Endodermal cell (in vitro differentiated cells): ENCODE measurements at regions not wholly inside any gene's neighbourhood (a gene's known extent, or its start where the extent isn't known, plus 50 kb on each side); places are given as distances from the start of the nearest gene placed in this dataset.
"Not testable (repeated sequence)": the region's sequence is repeated elsewhere in the genome, so short reads cannot be mapped to it uniquely, and the experiment has no call there.

Experiments
- DNase-seq: peaks from one replicate; pipeline ENCODE4 v3.0.0-alpha.2; 2017
- H3K27ac ChIP-seq: 2 replicates; pipeline ENCODE4 v1.5.1; 2013; ENCODE audit warnings: mild to moderate bottlenecking, low read depth, low read length, moderate library complexity
- H3K27me3 ChIP-seq: 2 replicates; pipeline ENCODE4 v1.6.1; 2013; ENCODE audit warnings: mild to moderate bottlenecking, low read length, moderate library complexity; ENCODE audit not compliant: insufficient read depth, control insufficient read depth, poor library complexity, severe bottlenecking
- H3K36me3 ChIP-seq: 2 replicates; pipeline ENCODE4 v1.7.0; 2013; ENCODE audit warnings: mild to moderate bottlenecking, low read length, moderate library complexity; ENCODE audit not compliant: control insufficient read depth, insufficient read depth
- H3K4me1 ChIP-seq: one replicate; pipeline ENCODE4 v1.7.0; 2013; ENCODE audit warnings: low read length; ENCODE audit not compliant: control insufficient read depth, insufficient read depth
- H3K4me3 ChIP-seq: 2 replicates; pipeline ENCODE4 v1.5.1; 2013; ENCODE audit warnings: mild to moderate bottlenecking, low read length, moderate library complexity
- H3K9ac ChIP-seq: 2 replicates; pipeline ENCODE4 v1.6.1; 2013; ENCODE audit warnings: mild to moderate bottlenecking, low read length, moderate library complexity; ENCODE audit not compliant: poor library complexity, severe bottlenecking; ENCODE audit errors: extremely low read depth
- H3K9me3 ChIP-seq: 2 replicates; pipeline ENCODE4 v1.6.1; 2013; ENCODE audit warnings: mild to moderate bottlenecking, low read length, moderate library complexity; ENCODE audit not compliant: control insufficient read depth
- H3K27ac Mint-ChIP-seq: 2 replicates; pipeline ENCODE4 v1.8.0; 2020; ENCODE audit warnings: mixed read lengths
- H3K27me3 Mint-ChIP-seq: 2 replicates; pipeline ENCODE4 v1.8.0; 2021; ENCODE audit warnings: mild to moderate bottlenecking, mixed read lengths; ENCODE audit not compliant: insufficient read depth
- H3K36me3 Mint-ChIP-seq: 2 replicates; pipeline ENCODE4 v1.8.0; 2020; ENCODE audit warnings: low read depth, mixed read lengths
- H3K4me1 Mint-ChIP-seq: 2 replicates; pipeline ENCODE4 v1.8.0; 2020; ENCODE audit warnings: mixed read lengths
- H3K4me3 Mint-ChIP-seq: 2 replicates; pipeline ENCODE4 v1.8.0; 2020; ENCODE audit warnings: mild to moderate bottlenecking, moderate library complexity, mixed read lengths
- H3K9me3 Mint-ChIP-seq: 2 replicates; pipeline ENCODE4 v1.8.0; 2020; ENCODE audit warnings: mild to moderate bottlenecking, mixed read lengths
- whole genome bisulfite sequencing, 2 experiments: methylation state at CpG; one replicate each; pipeline versions ENCODE4 v1.1.5 to v1.1.7; 2013; ENCODE audit warnings: missing lambda C conversion rate in 2 of 2, mixed read lengths in 1 of 2; ENCODE audit not compliant: insufficient coverage in 1 of 2, insufficient read length in 1 of 2; 5-methylcytosine and 5-hydroxymethylcytosine counted together

DNA sequence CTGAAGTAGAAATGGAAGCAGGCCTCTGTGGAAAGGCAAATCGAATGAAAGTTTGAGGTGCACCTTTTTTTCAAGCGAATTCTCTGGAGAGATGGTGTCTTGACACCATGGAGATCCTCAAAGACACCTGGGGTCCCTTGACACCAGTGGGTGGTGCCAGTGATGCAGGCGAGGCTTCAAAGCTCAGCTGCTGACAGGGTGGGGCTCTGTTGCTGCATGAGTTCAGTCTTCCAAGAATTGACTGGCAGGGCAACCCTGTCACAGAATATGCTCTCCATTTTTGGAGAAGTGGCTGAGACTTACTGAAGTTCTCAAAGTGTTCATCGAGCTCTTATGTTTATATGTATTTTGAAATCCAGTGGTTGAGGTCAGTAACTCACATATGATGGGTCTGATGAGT is 1741.6 kb downstream of the SPATA31A7 start:
- WGBS, 2 experiments, result no CpG with 5 or more reads among the region's 4 CpGs
- H3K9ac ChIP-seq, H3K27ac Mint-ChIP-seq, H3K36me3 Mint-ChIP-seq, H3K9me3 ChIP-seq, H3K9me3 Mint-ChIP-seq, H3K4me1 Mint-ChIP-seq, H3K36me3 ChIP-seq, H3K27me3 Mint-ChIP-seq, H3K27ac ChIP-seq, H3K27me3 ChIP-seq, DNase-seq, H3K4me3 ChIP-seq, H3K4me3 Mint-ChIP-seq, H3K4me1 ChIP-seq: not testable (repeated sequence)

DNA sequence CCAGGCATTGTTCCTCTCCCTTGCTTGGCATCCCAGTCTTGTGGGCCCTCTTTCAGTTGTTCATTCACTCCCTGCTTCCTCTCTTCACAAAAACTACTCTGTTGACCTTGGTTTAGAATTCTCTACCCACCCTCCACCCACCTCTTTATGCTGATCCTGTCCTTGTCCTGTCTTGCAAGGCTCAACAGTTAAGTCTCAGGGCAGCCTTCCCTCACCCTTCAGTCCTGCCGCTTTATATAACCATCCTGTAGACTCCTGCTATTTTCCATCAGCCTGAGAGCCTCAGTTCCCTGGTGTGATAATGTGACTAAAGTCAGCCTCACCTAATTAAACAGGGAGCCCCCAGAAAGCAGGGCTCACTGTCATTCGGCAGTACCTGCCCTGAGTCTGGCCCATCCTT is 1763.0 kb downstream of the SPATA31A7 start:
- H3K27me3 Mint-ChIP-seq, H3K4me1 Mint-ChIP-seq, H3K36me3 ChIP-seq, H3K4me3 ChIP-seq, H3K36me3 Mint-ChIP-seq, H3K9me3 ChIP-seq, H3K9ac ChIP-seq, H3K9me3 Mint-ChIP-seq, H3K27ac Mint-ChIP-seq, H3K27ac ChIP-seq, DNase-seq, H3K4me1 ChIP-seq, H3K4me3 Mint-ChIP-seq, H3K27me3 ChIP-seq: not testable (repeated sequence)
- no CpG with 5 or more reads among the region's 2 CpGs for WGBS, 2 experiments
